Lung (tissue), 11 donors: ENCODE measurements at regions not wholly inside any gene's neighbourhood (a gene's known extent, or its start where the extent isn't known, plus 50 kb on each side); places are given as distances from the start of the nearest gene placed in this dataset.

Experiments used
- ATAC-seq: fragments of 200-7000 bp; cut with Tn5 transposase; one replicate; pipeline ENCODE4 v1.9.1; 2020; ENCODE audit warnings: moderate number of reproducible peaks; ENCODE audit not compliant: insufficient read depth, low FRiP score
- DNase-seq, 3 donors: peaks; one replicate each; pipeline ENCODE4 v3.0.0-alpha.2; 2013 to 2017
- H3K27ac ChIP-seq, 2 donors: one replicate each; pipeline ENCODE4 v1.5.1; 2013; ENCODE audit warnings: mild to moderate bottlenecking in 2 of 2, moderate library complexity in 2 of 2, control low read depth in 1 of 2, inconsistent platforms in 1 of 2, low read depth in 1 of 2, low read length in 1 of 2
- H3K27me3 ChIP-seq, 3 donors: one replicate each; pipeline ENCODE4 v1.5.1; 2013; ENCODE audit warnings: low read length in 2 of 3; ENCODE audit not compliant: control insufficient read depth in 3 of 3, insufficient read depth in 3 of 3
- H3K36me3 ChIP-seq, 4 donors: one replicate each; pipeline ENCODE4 v1.5.1; 2013; ENCODE audit warnings: low read length in 4 of 4, mild to moderate bottlenecking in 1 of 4, moderate library complexity in 1 of 4; ENCODE audit not compliant: control insufficient read depth in 4 of 4, insufficient read depth in 4 of 4
- H3K4me1 ChIP-seq, 5 donors: one replicate each; pipeline ENCODE4 v1.5.1; 2013; ENCODE audit warnings: low read length in 5 of 5, mild to moderate bottlenecking in 2 of 5, moderate library complexity in 1 of 5; ENCODE audit not compliant: control insufficient read depth in 5 of 5, insufficient read depth in 5 of 5
- H3K4me3 ChIP-seq: one replicate; pipeline ENCODE4 v1.5.1; 2013; ENCODE audit warnings: mild to moderate bottlenecking, control low read depth, moderate library complexity
- H3K9ac ChIP-seq, 2 donors: one replicate each; pipeline ENCODE4 v1.5.1; 2013; ENCODE audit warnings: low read length in 2 of 2, control low read depth in 1 of 2; ENCODE audit not compliant: insufficient read depth in 1 of 2
- H3K9me3 ChIP-seq, 4 donors: one replicate each; pipeline ENCODE4 v1.5.1; 2013; ENCODE audit warnings: low read length in 3 of 4, mild to moderate bottlenecking in 1 of 4, moderate library complexity in 1 of 4; ENCODE audit not compliant: control insufficient read depth in 4 of 4, insufficient read depth in 3 of 4
- CTCF ChIP-seq: IDR thresholded peaks from 2 replicates; pipeline ENCODE4 v1.5.1; 2012; ENCODE audit warnings: mild to moderate bottlenecking; ENCODE audit errors: control extremely low read depth, extremely low read depth
- WGBS, 2 donors: extraction: QIAGEN DNeasy Blood & Tissue Kit; methylation state at CpG; one replicate each; pipeline ENCODE4 v1.1.7; 2013; 5-methylcytosine and 5-hydroxymethylcytosine counted together
- donor health status: control.
- donor health status: control.
- donor health status: Bipolar disorder and iron deficiency.
- donor health status: healthy.
- donor health status: DM: yes; HTN: yes; CAD: no.

GRCh38 chr3:30290479-30290878, 315.9 kb upstream of the TGFBR2 start:
- WGBS, 2 donors: 95 to 97% methylated on average over 12 of the region's 12 CpGs
- Histone ChIP-seq H3K4me1 (peaks cover 0 to 18% (median 0%) of the 10 kb centered on the region in 5 donors), H3K4me3 (no peak overlapping the region), H3K9ac (no peak overlapping the region), H3K27me3 (no peaks in the 10 kb centered on the region), H3K27ac (no peak overlapping the region), H3K9me3 (no peaks in the 10 kb centered on the region), H3K36me3 (no peaks in the 10 kb centered on the region)
- no peak for TF ChIP-seq CTCF
- ATAC-seq: no peak
- DNase-seq: no peak

- Histone ChIP-seq H3K4me3 (no peak overlapping the region), H3K9ac (no peak overlapping the region), H3K4me1 (peaks cover 0 to 10% (median 0%) of the 10 kb centered on the region in 5 donors), H3K9me3 (no peaks in the 10 kb centered on the region), H3K36me3 (no peaks in the 10 kb centered on the region), H3K27me3 (no peaks in the 10 kb centered on the region), H3K27ac (no peak overlapping the region)
- ATAC-seq (no peak), DNase-seq (no peak)
- TF ChIP-seq CTCF: no peak
- 50 to 57% methylated on average over 5 of the region's 5 CpGs for WGBS, 2 donors
Observed at GRCh38 chr3:30292192-30292893, 314.1 kb upstream of the TGFBR2 start.

- ATAC-seq: no peak
- peaks cover 0 to 10% (median 0%) of the 10 kb centered on the region in 5 donors for H3K4me1 ChIP-seq
- H3K27ac ChIP-seq: peak overlapping the region in 1 of 2 donors; percentile 16
- DNase-seq: no peak
- no peaks in the 10 kb centered on the region for H3K36me3 ChIP-seq
- H3K9ac ChIP-seq: no peak overlapping the region
- H3K27me3 ChIP-seq: no peaks in the 10 kb centered on the region
- 93 to 95% methylated on average over 6 of the region's 6 CpGs for WGBS, 2 donors
- no peak overlapping the region for H3K4me3 ChIP-seq
- H3K9me3 ChIP-seq: no peaks in the 10 kb centered on the region
- TF ChIP-seq CTCF: no peak
Observed at GRCh38 chr3:30293621-30294240, 312.7 kb upstream of the TGFBR2 start.
